IMR-90 (cell line): ENCODE measurements at regions not wholly inside any gene's neighbourhood (a gene's known extent, or its start where the extent isn't known, plus 50 kb on each side); places are given as distances from the start of the nearest gene placed in this dataset.

Experiments used
- ATAC-seq: fragments of 200-7000 bp; cut with Tn5 transposase; 2 replicates; pipeline ENCODE4 v1.9.1; 2020; ENCODE audit warnings: low read depth, mild to moderate bottlenecking, moderate library complexity
- BruUV-seq: library from RNA; stranded (reverse); fragments of 400-500 nt; replicated peaks from 2 replicates; lab custom pipeline; 2021; lab: Mats Ljungman, UMichigan
- CTCF ChIA-PET: fragments of 300-600 bp; formaldehyde crosslinking; extraction: SDS; loops from one replicate; lab custom pipeline; 2021; ENCODE audit warnings: antibody characterized with exemption; lab: Yijun Ruan, JAX
- POLR2A ChIA-PET: fragments of 300-600 bp; sonication (Branson Sonifier 250); formaldehyde crosslinking; loops from one replicate; lab custom pipeline; 2022; ENCODE audit warnings: antibody characterized with exemption; ENCODE audit not compliant: unreplicated experiment; lab: Charles Lee
- DNase-seq: peaks from one replicate; pipeline ENCODE4 v3.0.0; 2013
- H2AFZ ChIP-seq: replicated peaks from 2 replicates; pipeline ENCODE3; 2013; ENCODE audit warnings: low read length, mild to moderate bottlenecking; ENCODE audit not compliant: poor library complexity
- H2AK5ac ChIP-seq: 2 replicates; pipeline ENCODE4 v1.6.1; 2013; ENCODE audit warnings: low read depth, low read length, inconsistent platforms
- H2AK9ac ChIP-seq: replicated peaks from 2 replicates; pipeline ENCODE3; 2013; ENCODE audit warnings: mild to moderate bottlenecking, low read depth, low read length, moderate library complexity; ENCODE audit not compliant: poor library complexity
- H2BK120ac ChIP-seq: 2 replicates; pipeline ENCODE4 v1.6.1; 2013; ENCODE audit warnings: low read depth, low read length, inconsistent platforms
- H2BK15ac ChIP-seq: 3 replicates; pipeline ENCODE4 v1.6.1; 2013; ENCODE audit warnings: low read depth, low read length, inconsistent platforms
- H2BK20ac ChIP-seq: 2 replicates; pipeline ENCODE4 v1.6.1; 2013; ENCODE audit warnings: low read depth, mild to moderate bottlenecking, inconsistent platforms, low read length, moderate library complexity
- H2BK5ac ChIP-seq: 2 replicates; pipeline ENCODE4 v1.6.1; 2013; ENCODE audit warnings: mild to moderate bottlenecking, low read depth, low read length, inconsistent platforms; ENCODE audit not compliant: poor library complexity, severe bottlenecking
- H3K14ac ChIP-seq: replicated peaks from 2 replicates; pipeline ENCODE4 v1.6.1; 2013; ENCODE audit warnings: low read depth, low read length, inconsistent platforms
- H3K18ac ChIP-seq: 2 replicates; pipeline ENCODE4 v1.6.1; 2013; ENCODE audit warnings: low read depth, low read length, control low read depth
- H3K23ac ChIP-seq: 2 replicates; pipeline ENCODE4 v1.6.1; 2013; ENCODE audit warnings: low read depth, low read length, inconsistent platforms
- H3K27ac ChIP-seq: 2 replicates; pipeline ENCODE4 v1.5.1; 2013; ENCODE audit warnings: mild to moderate bottlenecking, control low read depth, low read length; ENCODE audit not compliant: insufficient read depth
- H3K27me3 ChIP-seq: 2 replicates; pipeline ENCODE4 v1.6.1; 2013; ENCODE audit warnings: low read length; ENCODE audit not compliant: control insufficient read depth, insufficient read depth
- H3K36me3 ChIP-seq: 2 replicates; pipeline ENCODE4 v1.6.1; 2013; ENCODE audit warnings: low read length, mixed read lengths; ENCODE audit not compliant: control insufficient read depth, insufficient read depth
- H3K4ac ChIP-seq: 2 replicates; pipeline ENCODE4 v1.6.1; 2013; ENCODE audit warnings: low read depth, low read length, inconsistent platforms
- H3K4me1 ChIP-seq: 2 replicates; pipeline ENCODE4 v1.6.1; 2013; ENCODE audit warnings: low read length, mixed read lengths; ENCODE audit not compliant: control insufficient read depth, insufficient read depth
- H3K4me2 ChIP-seq: 2 replicates; pipeline ENCODE4 v1.6.1; 2013; ENCODE audit warnings: low read depth, mild to moderate bottlenecking, control low read depth, low read length, moderate library complexity
- H3K4me3 ChIP-seq: 2 replicates; pipeline ENCODE4 v1.5.1; 2013; ENCODE audit warnings: low read depth, mild to moderate bottlenecking, control low read depth, low read length, moderate library complexity; ENCODE audit not compliant: insufficient read depth
- H3K56ac ChIP-seq: 2 replicates; pipeline ENCODE4 v1.6.1; 2013; ENCODE audit warnings: low read length, inconsistent platforms; ENCODE audit not compliant: insufficient read depth; ENCODE audit errors: extremely low read depth
- H3K79me1 ChIP-seq, 2 experiments: 2 replicates each; pipeline ENCODE4 v1.6.1; 2013; ENCODE audit warnings: low read length in 2 of 2, inconsistent platforms in 1 of 2, low read depth in 1 of 2
- H3K9ac ChIP-seq: 2 replicates; pipeline ENCODE4 v1.6.1; 2013; ENCODE audit warnings: low read depth, low read length, control low read depth
- H3K9me1 ChIP-seq: 2 replicates; pipeline ENCODE4 v1.6.1; 2013; ENCODE audit warnings: low read length, inconsistent platforms; ENCODE audit not compliant: insufficient read depth
- H3K9me3 ChIP-seq: 2 replicates; pipeline ENCODE4 v1.6.1; 2013; ENCODE audit warnings: low read length; ENCODE audit not compliant: control insufficient read depth, insufficient read depth
- H4K20me1 ChIP-seq: 2 replicates; pipeline ENCODE4 v1.6.1; 2013; ENCODE audit warnings: low read length, inconsistent platforms; ENCODE audit not compliant: insufficient read depth
- H4K5ac ChIP-seq: 2 replicates; pipeline ENCODE4 v1.6.1; 2013; ENCODE audit warnings: mild to moderate bottlenecking, low read depth, low read length, control low read depth
- H4K8ac ChIP-seq, 2 experiments: 2 replicates each; pipeline ENCODE4 v1.6.1; 2013; ENCODE audit warnings: low read depth in 2 of 2, low read length in 2 of 2, control low read depth in 1 of 2, inconsistent platforms in 1 of 2
- H4K91ac ChIP-seq: 2 replicates; pipeline ENCODE4 v1.6.1; 2013; ENCODE audit warnings: low read depth, low read length, inconsistent platforms; ENCODE audit not compliant: insufficient read depth
- BHLHE40 ChIP-seq: fragments of 150-350 bp; IDR thresholded peaks from 2 replicates; pipeline ENCODE4 v1.6.1; 2016; ENCODE audit warnings: mild to moderate bottlenecking, low read depth, low read length
- CEBPB ChIP-seq: IDR thresholded peaks from 2 replicates; pipeline ENCODE4 v1.6.1; 2012; ENCODE audit warnings: low read depth, low read length, improper control_type of control experiment
- CHD1 ChIP-seq: IDR thresholded peaks from 2 replicates; pipeline ENCODE4 v1.6.1; 2012; ENCODE audit warnings: low read depth, low read length, improper control_type of control experiment
- FOS ChIP-seq: fragments of 150-350 bp; IDR thresholded peaks from 2 replicates; pipeline ENCODE4 v1.6.1; 2016; ENCODE audit warnings: low read depth, low read length
- MAFK ChIP-seq: IDR thresholded peaks from 2 replicates; pipeline ENCODE4 v1.6.1; 2012; ENCODE audit warnings: low read depth, low read length, improper control_type of control experiment
- MAZ ChIP-seq: IDR thresholded peaks from 2 replicates; pipeline ENCODE4 v1.6.1; 2012; ENCODE audit warnings: low read depth, mild to moderate bottlenecking, low read length, improper control_type of control experiment, moderate library complexity, borderline replicate concordance
- MXI1 ChIP-seq: IDR thresholded peaks from 2 replicates; pipeline ENCODE4 v1.6.1; 2012; ENCODE audit warnings: low read depth, mild to moderate bottlenecking, low read length, moderate library complexity, borderline replicate concordance
- NFE2L2 ChIP-seq: fragments of 150-350 bp; IDR thresholded peaks from 2 replicates; pipeline ENCODE4 v1.6.1; 2016; ENCODE audit warnings: low read depth, mild to moderate bottlenecking, low read length
- POLR2A ChIP-seq: IDR thresholded peaks from 2 replicates; pipeline ENCODE4 v1.6.1; 2012; ENCODE audit warnings: mild to moderate bottlenecking, low read depth, low read length
- RAD21 ChIP-seq: IDR thresholded peaks from 2 replicates; pipeline ENCODE4 v1.6.1; 2012; ENCODE audit warnings: low read length, improper control_type of control experiment
- RCOR1 ChIP-seq: IDR thresholded peaks from 2 replicates; pipeline ENCODE4 v1.6.1; 2012; ENCODE audit warnings: mild to moderate bottlenecking, low read length, improper control_type of control experiment; ENCODE audit not compliant: insufficient replicate concordance
- RFX5 ChIP-seq: IDR thresholded peaks from 2 replicates; pipeline ENCODE4 v1.8.0; 2012; ENCODE audit warnings: low read depth, mild to moderate bottlenecking, low read length, moderate library complexity
- SMC3 ChIP-seq: fragments of 150-350 bp; IDR thresholded peaks from 2 replicates; pipeline ENCODE4 v1.6.1; 2016; ENCODE audit warnings: low read depth, mild to moderate bottlenecking, antibody characterized with exemption, low read length, moderate library complexity
- WGBS, 2 experiments: methylation state at CpG; one replicate each; pipeline versions ENCODE4 v1.1.5 to v1.1.7; 2013; ENCODE audit warnings: missing lambda C conversion rate in 2 of 2; ENCODE audit not compliant: insufficient read length in 1 of 2; ENCODE audit errors: extremely low coverage in 2 of 2; 5-methylcytosine and 5-hydroxymethylcytosine counted together
- dilution Hi-C: fragments of 300-500 bp; cut with HindIII; formaldehyde crosslinking; loops from one replicate; pipeline ENCODE4 v1.14.3; 2018; ENCODE audit warnings: low sequenced_read_pairs; ENCODE audit not compliant: unreplicated experiment
- in situ Hi-C: fragments of 300-500 bp; cut with MboI; formaldehyde crosslinking; loops from 3 replicates; pipeline ENCODE4 v1.14.3; 2019; ENCODE audit warnings: low sequenced_read_pairs, inconsistent platforms, mixed read lengths
- intact Hi-C: fragments of 100-400 bp; cut with micrococcal nuclease; formaldehyde crosslinking; loops from 2 replicates; pipeline ENCODE4 v1.10.0; 2022
- TF ChIP-seq, protein P1 (sequence below): fragments of 150-350 bp; IDR thresholded peaks from 2 replicates; pipeline ENCODE4 v1.6.1; 2016; ENCODE audit warnings: low read depth, mild to moderate bottlenecking, low read length, moderate library complexity, borderline replicate concordance
- TF ChIP-seq, protein P2 (sequence below): fragments of 150-350 bp; IDR thresholded peaks from 2 replicates; pipeline ENCODE4 v1.6.1; 2017; ENCODE audit warnings: mild to moderate bottlenecking, antibody characterized with exemption, low read length, low read depth
- TF ChIP-seq, protein P3 (sequence below): conservative IDR thresholded peaks from 2 replicates; pipeline ENCODE4 v1.5.1; 2012; ENCODE audit warnings: mild to moderate bottlenecking, low read depth, low read length, improper control_type of control experiment

DNA sequence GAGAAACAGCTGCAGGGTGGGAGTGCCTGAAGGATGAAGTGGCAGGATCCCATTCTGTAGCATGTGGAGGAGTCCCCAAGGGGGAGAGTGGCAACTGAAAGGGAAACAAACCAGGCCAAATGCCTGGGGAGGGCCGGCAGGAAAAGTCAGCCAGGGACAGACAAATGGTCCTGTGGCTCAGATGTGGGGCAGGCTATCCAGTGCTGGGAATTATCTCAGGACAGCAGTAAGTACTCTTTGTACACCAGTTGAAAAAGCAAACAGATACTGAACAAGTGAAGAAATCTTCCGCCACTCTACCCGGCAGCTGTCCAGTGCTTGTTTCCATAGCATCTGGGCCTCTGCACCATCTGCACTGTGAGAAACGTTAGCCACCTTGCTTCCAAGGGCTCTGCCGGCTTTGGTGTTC, 408.9 kb downstream of the LRATD1 start:
- no peak for TF ChIP-seq RAD21
- no peak for TF ChIP-seq MXI1
- no peak for TF ChIP-seq RCOR1
- TF ChIP-seq, protein P1, sequence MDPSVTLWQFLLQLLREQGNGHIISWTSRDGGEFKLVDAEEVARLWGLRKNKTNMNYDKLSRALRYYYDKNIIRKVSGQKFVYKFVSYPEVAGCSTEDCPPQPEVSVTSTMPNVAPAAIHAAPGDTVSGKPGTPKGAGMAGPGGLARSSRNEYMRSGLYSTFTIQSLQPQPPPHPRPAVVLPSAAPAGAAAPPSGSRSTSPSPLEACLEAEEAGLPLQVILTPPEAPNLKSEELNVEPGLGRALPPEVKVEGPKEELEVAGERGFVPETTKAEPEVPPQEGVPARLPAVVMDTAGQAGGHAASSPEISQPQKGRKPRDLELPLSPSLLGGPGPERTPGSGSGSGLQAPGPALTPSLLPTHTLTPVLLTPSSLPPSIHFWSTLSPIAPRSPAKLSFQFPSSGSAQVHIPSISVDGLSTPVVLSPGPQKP: no peak
- TF ChIP-seq POLR2A: no peak
- TF ChIP-seq MAZ: no peak
- TF ChIP-seq RFX5: no peak
- TF ChIP-seq SMC3: no peak
- no peak for TF ChIP-seq NFE2L2
- no peak for TF ChIP-seq BHLHE40
- TF ChIP-seq, protein P2, sequence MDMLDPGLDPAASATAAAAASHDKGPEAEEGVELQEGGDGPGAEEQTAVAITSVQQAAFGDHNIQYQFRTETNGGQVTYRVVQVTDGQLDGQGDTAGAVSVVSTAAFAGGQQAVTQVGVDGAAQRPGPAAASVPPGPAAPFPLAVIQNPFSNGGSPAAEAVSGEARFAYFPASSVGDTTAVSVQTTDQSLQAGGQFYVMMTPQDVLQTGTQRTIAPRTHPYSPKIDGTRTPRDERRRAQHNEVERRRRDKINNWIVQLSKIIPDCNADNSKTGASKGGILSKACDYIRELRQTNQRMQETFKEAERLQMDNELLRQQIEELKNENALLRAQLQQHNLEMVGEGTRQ: no peak
- no peak for TF ChIP-seq FOS
- TF ChIP-seq, protein P3, sequence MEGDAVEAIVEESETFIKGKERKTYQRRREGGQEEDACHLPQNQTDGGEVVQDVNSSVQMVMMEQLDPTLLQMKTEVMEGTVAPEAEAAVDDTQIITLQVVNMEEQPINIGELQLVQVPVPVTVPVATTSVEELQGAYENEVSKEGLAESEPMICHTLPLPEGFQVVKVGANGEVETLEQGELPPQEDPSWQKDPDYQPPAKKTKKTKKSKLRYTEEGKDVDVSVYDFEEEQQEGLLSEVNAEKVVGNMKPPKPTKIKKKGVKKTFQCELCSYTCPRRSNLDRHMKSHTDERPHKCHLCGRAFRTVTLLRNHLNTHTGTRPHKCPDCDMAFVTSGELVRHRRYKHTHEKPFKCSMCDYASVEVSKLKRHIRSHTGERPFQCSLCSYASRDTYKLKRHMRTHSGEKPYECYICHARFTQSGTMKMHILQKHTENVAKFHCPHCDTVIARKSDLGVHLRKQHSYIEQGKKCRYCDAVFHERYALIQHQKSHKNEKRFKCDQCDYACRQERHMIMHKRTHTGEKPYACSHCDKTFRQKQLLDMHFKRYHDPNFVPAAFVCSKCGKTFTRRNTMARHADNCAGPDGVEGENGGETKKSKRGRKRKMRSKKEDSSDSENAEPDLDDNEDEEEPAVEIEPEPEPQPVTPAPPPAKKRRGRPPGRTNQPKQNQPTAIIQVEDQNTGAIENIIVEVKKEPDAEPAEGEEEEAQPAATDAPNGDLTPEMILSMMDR: no peak
- TF ChIP-seq CEBPB: no peak
- TF ChIP-seq MAFK: no peak
- no peak for TF ChIP-seq CHD1

More for the DNA sequence above, 408.9 kb downstream of the LRATD1 start:
- H3K4me3 ChIP-seq: no peak overlapping the region
- DNase-seq (peak; percentile 60), ATAC-seq (peak; percentile 19)
- no peak overlapping the region for H4K8ac ChIP-seq
- dilution Hi-C loops: no loop called here
- H3K23ac ChIP-seq: no peak overlapping the region
- POLR2A ChIA-PET: no interaction called here
- H4K20me1 ChIP-seq: no peaks in the 10 kb centered on the region
- H3K27me3 ChIP-seq: no peaks in the 10 kb centered on the region
- H3K14ac ChIP-seq: no peak overlapping the region
- H3K4me1 ChIP-seq: peaks cover 16% of the 10 kb centered on the region
- no peak overlapping the region for H3K9ac ChIP-seq
- H3K79me1 ChIP-seq: no peaks in the 10 kb centered on the region
- peaks cover 10% of the 10 kb centered on the region for H3K9me1 ChIP-seq
- H3K4ac ChIP-seq: peak overlapping the region; percentile 21; the same call in 1 of the 2 replicates
- H3K18ac ChIP-seq: peak overlapping the region; percentile 17; the same call in 1 of the 2 replicates
- peak overlapping the region; percentile 30; the same call in 1 of the 2 replicates for H3K27ac ChIP-seq
- peak overlapping the region; percentile 93; the same call in 1 of the 3 replicates for H2BK15ac ChIP-seq
- intact Hi-C loops: loop anchor here (5.0 to 10.0 kb wide), 4 partner anchors 126 to 546 kb away; partner anchors contain the start of genes LRATD1 and NBAS
- no peak overlapping the region for H4K5ac ChIP-seq
- no peaks in the 10 kb centered on the region for H3K9me3 ChIP-seq
- in situ Hi-C loops: loop anchor here (25.0 kb wide), 1 partner anchor 546 kb away; the partner anchor contains the start of gene DDX1
- H2BK20ac ChIP-seq: peak overlapping the region; percentile 43
- H2BK5ac ChIP-seq: no peak overlapping the region
- no peak overlapping the region for H2BK120ac ChIP-seq
- CTCF ChIA-PET: no interaction called here
- WGBS, 2 experiments: no CpG with 5 or more reads among the region's 5 CpGs
- no peak overlapping the region for H3K56ac ChIP-seq
- no peak overlapping the region for H3K4me2 ChIP-seq
- no peak overlapping the region for H2AFZ ChIP-seq
- 0 out of 2 replicates have a peak overlapping the region, but pooled peaks have one; percentile 71 for H4K91ac ChIP-seq
- H2AK5ac ChIP-seq: 0 out of 2 replicates have a peak overlapping the region, but pooled peaks have one; percentile 86
- no peaks in the 10 kb centered on the region for H3K36me3 ChIP-seq
- H2AK9ac ChIP-seq: peak overlapping the region; percentile 48
- no TSS peak for BruUV-seq
